ENCODE measurements at regions not wholly inside any gene's neighbourhood (a gene's known extent, or its start where the extent isn't known, plus 50 kb on each side); places are given as distances from the start of the nearest gene placed in this dataset.

GRCh38 chr16:7057458-7057857 lies 275.2 kb upstream of the RBFOX1 start:
- intact Hi-C loops (cut with micrococcal nuclease) = no loop called here
- Histone ChIP-seq H3K9me3 (ENCODE audit: control insufficient read depth, insufficient read depth, low read length) (peaks cover 7% of the 10 kb centered on the region), H3K18ac (ENCODE audit: low read depth, low read length) (no peak overlapping the region), H3K4me3 (ENCODE audit: insufficient read depth, low read depth, low read length) (no peak overlapping the region), H2BK120ac (ENCODE audit: low read depth, low read length) (no peak overlapping the region), H4K91ac (ENCODE audit: insufficient read depth, low read depth, low read length) (no peak overlapping the region), H3K27me3 (ENCODE audit: control insufficient read depth, insufficient read depth, low read length) (no peaks in the 10 kb centered on the region), H3K4me2 (ENCODE audit: low read depth, low read length) (no peak overlapping the region), H3K23ac (ENCODE audit: low read depth, low read length) (no peak overlapping the region), H4K20me1 (ENCODE audit: insufficient read depth, low read length) (no peaks in the 10 kb centered on the region), H2BK15ac (ENCODE audit: low read depth, low read length) (no peak overlapping the region), H3K9me1 (ENCODE audit: insufficient read depth, low read length) (no peaks in the 10 kb centered on the region), H2BK5ac (ENCODE audit: low read depth, low read length, poor library complexity, severe bottlenecking) (no peak overlapping the region), H3K9ac (ENCODE audit: low read depth, low read length) (no peak overlapping the region), H3K14ac (replicated peaks; ENCODE audit: low read depth, low read length) (no peak overlapping the region), H3K4ac (ENCODE audit: low read depth, low read length) (no peak overlapping the region), H4K8ac (ENCODE audit: low read depth in 2 of 2, low read length in 2 of 2) (no peak overlapping the region), H3K56ac (ENCODE audit: extremely low read depth, insufficient read depth, low read length) (no peak overlapping the region), H2AFZ (replicated peaks; ENCODE audit: low read length, poor library complexity) (no peak overlapping the region), H4K5ac (ENCODE audit: low read depth, low read length) (no peak overlapping the region), H3K36me3 (ENCODE audit: control insufficient read depth, insufficient read depth, low read length) (no peaks in the 10 kb centered on the region), H2AK5ac (ENCODE audit: low read depth, low read length) (no peak overlapping the region), H3K4me1 (ENCODE audit: control insufficient read depth, insufficient read depth, low read length) (no peaks in the 10 kb centered on the region), H3K27ac (ENCODE audit: insufficient read depth, low read length) (no peak overlapping the region), H3K79me1 (ENCODE audit: low read depth in 1 of 2, low read length in 2 of 2) (no peaks in the 10 kb centered on the region), H2AK9ac (replicated peaks; ENCODE audit: low read depth, low read length, poor library complexity) (no peak overlapping the region), H2BK20ac (ENCODE audit: low read depth, low read length) (no peak overlapping the region)
- CTCF ChIA-PET = no interaction called here
- POLR2A ChIA-PET (ENCODE audit: unreplicated experiment) = no interaction called here
- TF ChIP-seq ELK1 (IDR thresholded peaks at IDR 0.05; ENCODE audit: borderline replicate concordance, low read depth, low read length) (no peak), BHLHE40 (IDR thresholded peaks at IDR 0.05; ENCODE audit: low read depth, low read length) (no peak), MXI1 (IDR thresholded peaks at IDR 0.05; ENCODE audit: borderline replicate concordance, low read depth, low read length) (no peak), POLR2A (IDR thresholded peaks at IDR 0.05; ENCODE audit: low read depth, low read length) (no peak), RAD21 (IDR thresholded peaks at IDR 0.05; ENCODE audit: low read length) (no peak), CHD1 (IDR thresholded peaks at IDR 0.05; ENCODE audit: low read depth, low read length) (no peak), RCOR1 (IDR thresholded peaks at IDR 0.05; ENCODE audit: insufficient replicate concordance, low read length) (no peak), CTCF (conservative IDR thresholded peaks at IDR 0.05; ENCODE audit: low read depth, low read length) (no peak), FOS (IDR thresholded peaks at IDR 0.05; ENCODE audit: low read depth, low read length) (no peak), SMC3 (IDR thresholded peaks at IDR 0.05; ENCODE audit: low read depth, low read length) (no peak), NFE2L2 (IDR thresholded peaks at IDR 0.05; ENCODE audit: low read depth, low read length) (no peak), CEBPB (IDR thresholded peaks at IDR 0.05; ENCODE audit: low read depth, low read length) (no peak), MAFK (IDR thresholded peaks at IDR 0.05; ENCODE audit: low read depth, low read length) (no peak), RFX5 (IDR thresholded peaks at IDR 0.05; ENCODE audit: low read depth, low read length) (no peak)
- DNase-seq = no peak
- BruUV-seq (replicated peaks) = no TSS peak
- WGBS, 2 experiments (ENCODE audit: extremely low coverage in 2 of 2, insufficient read length in 1 of 2) = 50% methylated on average over 1 of the region's 5 CpGs; no CpG with 5 or more reads in 1 of the 2 experiments
- ATAC-seq (ENCODE audit: low read depth) = no peak
- in situ Hi-C loops (cut with MboI; ENCODE audit: low sequenced_read_pairs) = loop anchor here (10.0 kb wide), 1 partner anchor 63 kb away; no protein-coding TSS in a partner anchor
- dilution Hi-C loops (cut with HindIII; ENCODE audit: low sequenced_read_pairs, unreplicated experiment) = no loop called here
